ENCODE measurements at regions not wholly inside any gene's neighbourhood (a gene's known extent, or its start where the extent isn't known, plus 50 kb on each side); places are given as distances from the start of the nearest gene placed in this dataset.

DNA sequence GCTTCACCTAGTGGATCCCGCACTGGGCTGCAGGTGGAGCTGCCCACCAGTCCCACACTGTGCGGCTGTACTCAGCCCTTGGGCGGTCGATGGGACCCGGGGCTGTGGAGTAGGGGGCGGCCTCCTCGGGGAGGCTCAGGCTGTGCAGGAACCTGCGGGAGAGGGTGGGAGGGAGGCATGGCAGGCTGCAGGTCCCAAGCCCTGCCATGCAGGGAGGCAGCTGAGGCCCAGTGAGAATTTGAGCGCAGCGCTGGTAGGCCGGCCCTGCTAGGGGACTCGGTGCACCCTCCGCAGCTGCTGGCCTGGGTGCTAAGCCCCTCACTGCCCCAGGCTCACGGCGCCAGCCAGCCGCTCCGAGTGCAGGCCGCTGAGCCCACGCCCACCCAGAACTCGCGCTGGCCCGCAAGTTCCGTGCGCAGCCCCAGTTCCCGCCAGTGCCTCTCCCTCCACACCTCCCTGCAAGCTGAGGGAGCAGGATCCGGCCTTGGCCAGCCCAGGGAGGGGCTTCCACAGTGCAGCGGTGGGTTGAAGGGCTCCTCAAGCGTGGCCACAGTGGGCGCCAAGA, 1407.6 kb downstream of the EPHA7 start:
- no peak overlapping the region for H3K27ac ChIP-seq
- ChIA-PET CTCF (no interaction called here), POLR2A (no interaction called here)
- H3K4me1 ChIP-seq, result no peaks in the 10 kb centered on the region
- TF ChIP-seq SREBF2 (IDR thresholded peaks at IDR 0.05) (no peak), CEBPB (IDR thresholded peaks at IDR 0.05) (no peak), FOSL2 (IDR thresholded peaks at IDR 0.05) (no peak), FOSL2 (CRISPR knock-in tag; IDR thresholded peaks at IDR 0.05) (no peak), HOXB13 (CRISPR knock-in tag; IDR thresholded peaks at IDR 0.05; ENCODE audit: low read depth) (no peak), JUN (IDR thresholded peaks at IDR 0.05) (no peak), HOXA7 (CRISPR knock-in tag; IDR thresholded peaks at IDR 0.05) (no peak), ZC3H11A (IDR thresholded peaks at IDR 0.05) (no peak), EHMT2 (IDR thresholded peaks at IDR 0.05; ENCODE audit: low read depth) (no peak), MAZ (IDR thresholded peaks at IDR 0.05; ENCODE audit: borderline replicate concordance, low read depth, low read length) (no peak), EP300 (IDR thresholded peaks at IDR 0.05) (no peak), MAFK (IDR thresholded peaks at IDR 0.05; ENCODE audit: partially characterized antibody) (no peak)
- TF ChIP-seq, protein P1, sequence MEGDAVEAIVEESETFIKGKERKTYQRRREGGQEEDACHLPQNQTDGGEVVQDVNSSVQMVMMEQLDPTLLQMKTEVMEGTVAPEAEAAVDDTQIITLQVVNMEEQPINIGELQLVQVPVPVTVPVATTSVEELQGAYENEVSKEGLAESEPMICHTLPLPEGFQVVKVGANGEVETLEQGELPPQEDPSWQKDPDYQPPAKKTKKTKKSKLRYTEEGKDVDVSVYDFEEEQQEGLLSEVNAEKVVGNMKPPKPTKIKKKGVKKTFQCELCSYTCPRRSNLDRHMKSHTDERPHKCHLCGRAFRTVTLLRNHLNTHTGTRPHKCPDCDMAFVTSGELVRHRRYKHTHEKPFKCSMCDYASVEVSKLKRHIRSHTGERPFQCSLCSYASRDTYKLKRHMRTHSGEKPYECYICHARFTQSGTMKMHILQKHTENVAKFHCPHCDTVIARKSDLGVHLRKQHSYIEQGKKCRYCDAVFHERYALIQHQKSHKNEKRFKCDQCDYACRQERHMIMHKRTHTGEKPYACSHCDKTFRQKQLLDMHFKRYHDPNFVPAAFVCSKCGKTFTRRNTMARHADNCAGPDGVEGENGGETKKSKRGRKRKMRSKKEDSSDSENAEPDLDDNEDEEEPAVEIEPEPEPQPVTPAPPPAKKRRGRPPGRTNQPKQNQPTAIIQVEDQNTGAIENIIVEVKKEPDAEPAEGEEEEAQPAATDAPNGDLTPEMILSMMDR (IDR thresholded peaks at IDR 0.05), result no peak
- H3K9me3 ChIP-seq, result no peaks in the 10 kb centered on the region
- H3K4me2 ChIP-seq, result no peak overlapping the region
- no peak for FAIRE-seq
- no peak for ATAC-seq
- WGBS (ENCODE audit: missing lambda C conversion rate), result 20% methylated on average over 1 of the region's 29 CpGs
- DNase-seq (ENCODE audit: low read depth in 1 of 2, low spot score in 1 of 2), result no peak
- no peak overlapping the region for H3K4me3 ChIP-seq

DNA sequence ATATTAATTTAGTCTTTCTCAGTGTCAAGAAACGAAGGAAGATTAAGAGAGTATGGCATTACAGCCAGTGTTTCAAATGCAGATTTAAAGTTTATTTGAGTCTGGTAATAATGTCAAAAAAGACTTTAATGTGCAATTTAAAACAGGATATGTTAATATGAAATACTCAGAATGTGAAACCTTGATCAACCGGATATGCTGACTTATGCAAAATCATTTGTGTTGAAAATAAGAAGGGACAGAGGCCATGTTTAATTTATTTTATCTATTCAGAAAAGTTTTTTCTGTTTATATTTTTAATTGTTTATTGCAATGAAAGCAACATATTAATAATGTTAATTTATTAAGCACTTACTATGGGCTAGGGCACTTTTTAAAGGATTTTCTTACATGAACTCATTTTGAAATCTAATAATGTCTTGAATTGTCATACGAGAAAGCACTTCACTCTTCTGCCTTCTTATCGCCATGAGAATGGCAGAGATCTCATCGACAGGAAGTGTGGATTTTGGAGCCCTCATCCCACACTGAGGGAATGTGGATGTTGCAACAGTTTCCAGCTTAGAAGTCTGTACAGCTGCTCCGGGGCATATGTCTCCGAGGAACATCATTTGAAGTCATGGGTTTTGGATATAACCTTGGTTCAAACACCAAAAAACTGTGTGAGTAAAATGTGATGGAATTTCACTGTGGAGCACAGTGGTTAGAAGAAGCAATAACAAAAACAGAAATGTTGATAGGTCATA, 1410.4 kb downstream of the EPHA7 start:
- TF ChIP-seq BHLHE40 (IDR thresholded peaks at IDR 0.05; ENCODE audit: low read depth, low read length), result no peak
- no peak for TF ChIP-seq RNF2 (IDR thresholded peaks at IDR 0.05; ENCODE audit: borderline replicate concordance, low read depth)
- no peak for TF ChIP-seq POLR2A (IDR thresholded peaks at IDR 0.05; ENCODE audit: low read length)
- peak; percentile 30 for TF ChIP-seq MAFK (IDR thresholded peaks at IDR 0.05; ENCODE audit: partially characterized antibody)
- TF ChIP-seq PHF8 (IDR thresholded peaks at IDR 0.05; ENCODE audit: borderline replicate concordance, low read depth), result no peak
- no peak for TF ChIP-seq FOSB (CRISPR knock-in tag; IDR thresholded peaks at IDR 0.05)
- H3K9me3 ChIP-seq, result no peaks in the 10 kb centered on the region
- ChIA-PET CTCF (no interaction called here), POLR2A (no interaction called here)
- H3K4me1 ChIP-seq, result no peaks in the 10 kb centered on the region
- no peak overlapping the region for H3K27ac ChIP-seq
- FAIRE-seq, result no peak
- 36% methylated on average over 7 of the region's 7 CpGs for WGBS (ENCODE audit: missing lambda C conversion rate)
- no peak for ATAC-seq
- H3K4me3 ChIP-seq, result no peak overlapping the region
- DNase-seq (ENCODE audit: low read depth in 1 of 2, low spot score in 1 of 2), result no peak
- no peak overlapping the region for H3K4me2 ChIP-seq

DNA sequence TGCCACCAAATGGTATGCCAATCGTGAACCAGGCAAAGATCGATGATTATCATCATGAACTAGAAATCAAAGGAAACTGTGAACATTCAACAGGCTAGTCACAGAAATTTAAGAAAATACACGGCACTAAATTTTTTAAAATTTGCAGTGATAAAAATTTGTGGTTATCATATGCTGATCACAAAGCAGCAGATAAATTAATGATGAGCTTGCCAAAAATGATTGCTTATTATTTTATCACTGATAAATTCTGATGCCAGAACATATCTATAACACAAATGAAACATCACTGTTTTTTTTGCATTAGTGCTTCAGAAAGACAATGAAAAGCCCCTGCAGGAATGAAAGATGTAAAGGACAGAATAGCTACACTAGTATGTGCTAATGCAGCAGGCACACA, 1413.2 kb upstream of the MAP3K7 start:
- FAIRE-seq (no peak), DNase-seq (ENCODE audit: low read depth in 1 of 2, low spot score in 1 of 2) (no peak), ATAC-seq (no peak)
- 5% methylated on average over 3 of the region's 3 CpGs for WGBS (ENCODE audit: missing lambda C conversion rate)
- no peaks in the 10 kb centered on the region for H3K9me3 ChIP-seq
- no peak for TF ChIP-seq FOSB (CRISPR knock-in tag; IDR thresholded peaks at IDR 0.05)
- TF ChIP-seq, protein P1 (IDR thresholded peaks at IDR 0.05), result no peak
- H3K4me3 ChIP-seq, result no peak overlapping the region
- no peak overlapping the region for H3K4me2 ChIP-seq
- CTCF ChIA-PET, result no interaction called here
- POLR2A ChIA-PET, result no interaction called here
- no peak overlapping the region for H3K27ac ChIP-seq
- no peaks in the 10 kb centered on the region for H3K4me1 ChIP-seq
